Neural cell (in vitro differentiated cells): ENCODE measurements at regions not wholly inside any gene's neighbourhood (a gene's known extent, or its start where the extent isn't known, plus 50 kb on each side); places are given as distances from the start of the nearest gene placed in this dataset.

ENCODE experiments used
- EP300 ChIP-seq: fragments of 450-650 bp; conservative IDR thresholded peaks from 2 replicates; pipeline ENCODE4 v1.6.1; 2014; ENCODE audit warnings: antibody characterized with exemption, mild to moderate bottlenecking, moderate library complexity; ENCODE audit not compliant: poor library complexity, severe bottlenecking
- POLR2AphosphoS5 ChIP-seq: IDR thresholded peaks from 2 replicates; pipeline ENCODE4 v1.6.1; 2012
- RAD21 ChIP-seq: fragments of 450-650 bp; conservative IDR thresholded peaks from 2 replicates; pipeline ENCODE4 v1.6.1; 2014; ENCODE audit warnings: antibody characterized with exemption, mild to moderate bottlenecking, moderate library complexity
- SMC3 ChIP-seq: fragments of 450-650 bp; conservative IDR thresholded peaks from 2 replicates; pipeline ENCODE4 v1.6.1; 2014; ENCODE audit warnings: antibody characterized with exemption, mild to moderate bottlenecking, moderate library complexity; ENCODE audit not compliant: poor library complexity
- TAF1 ChIP-seq: IDR thresholded peaks from 2 replicates; pipeline ENCODE4 v1.6.1; 2012; ENCODE audit warnings: low read depth
- TF ChIP-seq, protein P1 (sequence below): fragments of 450-650 bp; IDR thresholded peaks from 2 replicates; pipeline ENCODE4 v1.5.1; 2014; ENCODE audit warnings: antibody characterized with exemption, mild to moderate bottlenecking, moderate library complexity; ENCODE audit not compliant: poor library complexity, severe bottlenecking
- TF ChIP-seq, protein P2 (sequence below): IDR thresholded peaks from 2 replicates; pipeline ENCODE4 v1.6.1; 2012; ENCODE audit warnings: borderline replicate concordance

DNA sequence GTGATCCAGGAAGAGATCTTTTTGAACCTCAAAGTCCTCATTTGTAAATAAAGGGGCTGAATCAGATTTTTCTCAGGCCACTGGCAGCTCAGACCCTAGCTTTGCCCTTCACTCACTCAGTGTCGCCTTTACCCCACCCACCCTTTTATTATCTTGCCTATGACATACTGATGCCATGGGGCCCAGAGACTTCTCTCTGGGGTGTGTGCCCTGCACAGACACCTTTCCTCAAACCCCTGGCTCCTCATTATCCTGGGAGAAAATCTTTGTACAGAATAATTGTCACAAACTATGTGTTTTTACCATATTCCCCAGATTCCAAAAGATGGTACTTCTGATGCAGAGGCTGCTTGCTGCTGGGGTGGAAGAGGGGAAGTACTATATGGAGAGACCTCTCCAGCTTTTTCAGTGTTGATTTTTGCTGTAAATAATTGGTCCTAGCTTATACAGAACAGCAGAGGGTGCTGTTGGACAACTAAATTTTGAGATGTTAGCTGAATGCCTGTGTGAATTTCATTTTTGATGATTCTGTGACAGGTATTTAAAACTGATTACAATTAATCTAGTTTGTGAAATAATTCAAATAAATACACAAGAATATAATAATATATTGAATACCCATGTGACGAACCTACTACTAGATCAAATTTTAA, 53.9 kb upstream of the DCD start:
- TF ChIP-seq, protein P1, sequence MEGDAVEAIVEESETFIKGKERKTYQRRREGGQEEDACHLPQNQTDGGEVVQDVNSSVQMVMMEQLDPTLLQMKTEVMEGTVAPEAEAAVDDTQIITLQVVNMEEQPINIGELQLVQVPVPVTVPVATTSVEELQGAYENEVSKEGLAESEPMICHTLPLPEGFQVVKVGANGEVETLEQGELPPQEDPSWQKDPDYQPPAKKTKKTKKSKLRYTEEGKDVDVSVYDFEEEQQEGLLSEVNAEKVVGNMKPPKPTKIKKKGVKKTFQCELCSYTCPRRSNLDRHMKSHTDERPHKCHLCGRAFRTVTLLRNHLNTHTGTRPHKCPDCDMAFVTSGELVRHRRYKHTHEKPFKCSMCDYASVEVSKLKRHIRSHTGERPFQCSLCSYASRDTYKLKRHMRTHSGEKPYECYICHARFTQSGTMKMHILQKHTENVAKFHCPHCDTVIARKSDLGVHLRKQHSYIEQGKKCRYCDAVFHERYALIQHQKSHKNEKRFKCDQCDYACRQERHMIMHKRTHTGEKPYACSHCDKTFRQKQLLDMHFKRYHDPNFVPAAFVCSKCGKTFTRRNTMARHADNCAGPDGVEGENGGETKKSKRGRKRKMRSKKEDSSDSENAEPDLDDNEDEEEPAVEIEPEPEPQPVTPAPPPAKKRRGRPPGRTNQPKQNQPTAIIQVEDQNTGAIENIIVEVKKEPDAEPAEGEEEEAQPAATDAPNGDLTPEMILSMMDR, result peak; percentile 81
- peak; percentile 86 for TF ChIP-seq SMC3
- no peak for TF ChIP-seq EP300
- TF ChIP-seq RAD21, result peak; percentile 79
- TF ChIP-seq, protein P2, sequence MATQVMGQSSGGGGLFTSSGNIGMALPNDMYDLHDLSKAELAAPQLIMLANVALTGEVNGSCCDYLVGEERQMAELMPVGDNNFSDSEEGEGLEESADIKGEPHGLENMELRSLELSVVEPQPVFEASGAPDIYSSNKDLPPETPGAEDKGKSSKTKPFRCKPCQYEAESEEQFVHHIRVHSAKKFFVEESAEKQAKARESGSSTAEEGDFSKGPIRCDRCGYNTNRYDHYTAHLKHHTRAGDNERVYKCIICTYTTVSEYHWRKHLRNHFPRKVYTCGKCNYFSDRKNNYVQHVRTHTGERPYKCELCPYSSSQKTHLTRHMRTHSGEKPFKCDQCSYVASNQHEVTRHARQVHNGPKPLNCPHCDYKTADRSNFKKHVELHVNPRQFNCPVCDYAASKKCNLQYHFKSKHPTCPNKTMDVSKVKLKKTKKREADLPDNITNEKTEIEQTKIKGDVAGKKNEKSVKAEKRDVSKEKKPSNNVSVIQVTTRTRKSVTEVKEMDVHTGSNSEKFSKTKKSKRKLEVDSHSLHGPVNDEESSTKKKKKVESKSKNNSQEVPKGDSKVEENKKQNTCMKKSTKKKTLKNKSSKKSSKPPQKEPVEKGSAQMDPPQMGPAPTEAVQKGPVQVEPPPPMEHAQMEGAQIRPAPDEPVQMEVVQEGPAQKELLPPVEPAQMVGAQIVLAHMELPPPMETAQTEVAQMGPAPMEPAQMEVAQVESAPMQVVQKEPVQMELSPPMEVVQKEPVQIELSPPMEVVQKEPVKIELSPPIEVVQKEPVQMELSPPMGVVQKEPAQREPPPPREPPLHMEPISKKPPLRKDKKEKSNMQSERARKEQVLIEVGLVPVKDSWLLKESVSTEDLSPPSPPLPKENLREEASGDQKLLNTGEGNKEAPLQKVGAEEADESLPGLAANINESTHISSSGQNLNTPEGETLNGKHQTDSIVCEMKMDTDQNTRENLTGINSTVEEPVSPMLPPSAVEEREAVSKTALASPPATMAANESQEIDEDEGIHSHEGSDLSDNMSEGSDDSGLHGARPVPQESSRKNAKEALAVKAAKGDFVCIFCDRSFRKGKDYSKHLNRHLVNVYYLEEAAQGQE, result no peak
- TF ChIP-seq POLR2AphosphoS5, result no peak
- TF ChIP-seq TAF1, result no peak
